Neuronal stem cell (in vitro differentiated cells): ENCODE measurements at regions not wholly inside any gene's neighbourhood (a gene's known extent, or its start where the extent isn't known, plus 50 kb on each side); places are given as distances from the start of the nearest gene placed in this dataset.

Experiments used
- DNase-seq: peaks from one replicate; pipeline ENCODE4 v3.0.0-alpha.2; 2013; ENCODE audit warnings: low spot score
- H2AFZ ChIP-seq: one replicate; pipeline ENCODE4 v1.6.1; 2013; ENCODE audit warnings: mild to moderate bottlenecking, low read length, inconsistent platforms
- H2AK5ac ChIP-seq: 2 replicates; pipeline ENCODE4 v1.6.1; 2013; ENCODE audit warnings: low read depth, mild to moderate bottlenecking, inconsistent platforms, low read length, moderate library complexity, mixed read lengths
- H2BK120ac ChIP-seq: 2 replicates; pipeline ENCODE4 v1.6.1; 2013; ENCODE audit warnings: low read depth, mild to moderate bottlenecking, inconsistent platforms, low read length, moderate library complexity, mixed read lengths
- H2BK12ac ChIP-seq: one replicate; pipeline ENCODE4 v1.6.1; 2013; ENCODE audit warnings: low read length, inconsistent platforms
- H2BK15ac ChIP-seq: 2 replicates; pipeline ENCODE4 v1.6.1; 2013; ENCODE audit warnings: mild to moderate bottlenecking, low read length, inconsistent platforms, mixed read lengths
- H2BK5ac ChIP-seq: one replicate; pipeline ENCODE4 v1.6.1; 2013; ENCODE audit warnings: inconsistent platforms, mild to moderate bottlenecking, low read length, moderate library complexity
- H3K14ac ChIP-seq: one replicate; pipeline ENCODE4 v1.6.1; 2013; ENCODE audit warnings: low read length, inconsistent platforms
- H3K18ac ChIP-seq: 2 replicates; pipeline ENCODE4 v1.6.1; 2013; ENCODE audit warnings: low read length, inconsistent platforms
- H3K23ac ChIP-seq: 2 replicates; pipeline ENCODE4 v1.6.1; 2013; ENCODE audit warnings: low read depth, mild to moderate bottlenecking, mixed read lengths, low read length, inconsistent platforms; ENCODE audit not compliant: poor library complexity
- H3K27ac ChIP-seq: replicated peaks from 3 replicates; pipeline ENCODE4 v1.5.1; 2013; ENCODE audit warnings: low read length, inconsistent platforms
- H3K27me3 ChIP-seq, 3 experiments: 2 replicates each; pipeline ENCODE4 v1.6.1; 2013; ENCODE audit warnings: low read length in 3 of 3, mild to moderate bottlenecking in 2 of 3, inconsistent platforms in 1 of 3, low read depth in 1 of 3, mixed read lengths in 1 of 3, moderate library complexity in 1 of 3; ENCODE audit not compliant: control insufficient read depth in 3 of 3, insufficient read depth in 3 of 3
- H3K36me3 ChIP-seq, 2 donors: replicated peaks in 1 of 2; 2 replicates each; pipeline ENCODE4 v1.6.1; 2013; ENCODE audit warnings: low read length in 2 of 2; ENCODE audit not compliant: control insufficient read depth in 2 of 2, insufficient read depth in 2 of 2
- H3K4ac ChIP-seq: 2 replicates; pipeline ENCODE4 v1.6.1; 2013; ENCODE audit warnings: inconsistent platforms, mild to moderate bottlenecking, low read length, moderate library complexity
- H3K4me1 ChIP-seq, 2 donors: 1 replicate in 1 of 2; 2 replicates in 1 of 2; pipeline ENCODE4 v1.6.1; 2013; ENCODE audit warnings: low read length in 2 of 2, low read depth in 1 of 2; ENCODE audit not compliant: control insufficient read depth in 2 of 2, insufficient read depth in 1 of 2
- H3K4me2 ChIP-seq: one replicate; pipeline ENCODE4 v1.6.1; 2013; ENCODE audit warnings: mild to moderate bottlenecking, low read length, inconsistent platforms; ENCODE audit not compliant: insufficient read depth, poor library complexity, severe bottlenecking
- H3K4me3 ChIP-seq, 2 donors: 2 replicates each; pipeline ENCODE4 v1.5.1; 2013; ENCODE audit warnings: low read length in 2 of 2, mild to moderate bottlenecking in 2 of 2, inconsistent platforms in 1 of 2, moderate library complexity in 1 of 2
- H3K79me1 ChIP-seq: one replicate; pipeline ENCODE4 v1.6.1; 2013; ENCODE audit warnings: low read depth, mild to moderate bottlenecking, inconsistent platforms, low read length, moderate library complexity
- H3K9ac ChIP-seq: one replicate; pipeline ENCODE4 v1.6.1; 2013; ENCODE audit warnings: mild to moderate bottlenecking, low read depth, low read length, inconsistent platforms; ENCODE audit not compliant: poor library complexity
- H3K9me3 ChIP-seq, 2 donors: replicated peaks in 1 of 2; 2 replicates each; pipeline versions ENCODE3 to v1.6.1; 2013; ENCODE audit warnings: low read length in 2 of 2, mild to moderate bottlenecking in 2 of 2, inconsistent platforms in 1 of 2, low read depth in 1 of 2, mixed read lengths in 1 of 2, moderate library complexity in 1 of 2; ENCODE audit not compliant: control insufficient read depth in 2 of 2, insufficient read depth in 1 of 2
- H4K8ac ChIP-seq: one replicate; pipeline ENCODE4 v1.6.1; 2013; ENCODE audit warnings: low read depth, mild to moderate bottlenecking, inconsistent platforms, low read length, moderate library complexity
- H4K91ac ChIP-seq: one replicate; pipeline ENCODE4 v1.6.1; 2013; ENCODE audit warnings: low read length, low read depth, mild to moderate bottlenecking, inconsistent platforms; ENCODE audit not compliant: poor library complexity
- whole genome bisulfite sequencing, 2 donors: extraction: QIAGEN DNeasy Blood & Tissue Kit; methylation state at CpG; one replicate each; pipeline ENCODE4 v1.1.7; 2013; ENCODE audit warnings: missing lambda C conversion rate in 2 of 2, mixed read lengths in 1 of 2; ENCODE audit not compliant: insufficient read length in 2 of 2, insufficient replicate concordance in 1 of 2; ENCODE audit errors: extremely low coverage in 2 of 2; 5-methylcytosine and 5-hydroxymethylcytosine counted together

DNA sequence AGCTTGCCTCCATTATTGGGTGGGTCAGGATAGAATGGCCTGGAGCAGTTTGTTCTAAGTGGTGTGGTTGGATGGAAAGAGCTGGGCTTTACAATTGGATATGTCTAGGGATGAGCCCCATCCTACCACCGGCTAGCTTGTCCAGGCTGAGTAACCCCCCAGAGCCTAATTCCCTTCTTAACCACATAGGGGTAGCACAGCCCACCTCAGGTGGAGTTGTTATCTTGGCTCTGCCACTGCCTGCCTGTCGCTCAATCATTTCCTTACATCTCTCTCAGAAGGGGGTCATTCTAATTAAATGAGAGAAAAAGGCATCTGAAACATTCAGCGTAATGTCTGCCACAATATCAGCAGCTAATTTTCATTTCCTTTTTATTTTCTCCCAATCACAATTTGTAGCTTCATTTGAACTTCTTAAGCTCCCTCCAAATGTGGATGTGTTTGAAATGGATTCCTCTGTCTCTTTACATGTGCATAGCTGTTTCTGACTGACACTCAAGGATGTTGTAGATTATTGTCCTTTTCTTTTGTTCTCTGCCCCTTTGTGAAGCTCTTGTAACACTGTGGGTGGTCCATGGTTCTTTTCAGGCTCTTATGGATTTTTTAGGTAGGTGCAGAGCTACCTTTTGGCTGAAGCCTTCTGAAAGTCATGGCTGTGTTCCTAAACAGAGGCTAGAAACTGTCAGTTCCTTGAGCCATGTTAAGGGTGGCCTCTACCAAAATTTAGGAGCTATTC, 383.1 kb upstream of the KLF4 start:
- WGBS, 2 donors: no CpG with 5 or more reads among the region's 3 CpGs

DNA sequence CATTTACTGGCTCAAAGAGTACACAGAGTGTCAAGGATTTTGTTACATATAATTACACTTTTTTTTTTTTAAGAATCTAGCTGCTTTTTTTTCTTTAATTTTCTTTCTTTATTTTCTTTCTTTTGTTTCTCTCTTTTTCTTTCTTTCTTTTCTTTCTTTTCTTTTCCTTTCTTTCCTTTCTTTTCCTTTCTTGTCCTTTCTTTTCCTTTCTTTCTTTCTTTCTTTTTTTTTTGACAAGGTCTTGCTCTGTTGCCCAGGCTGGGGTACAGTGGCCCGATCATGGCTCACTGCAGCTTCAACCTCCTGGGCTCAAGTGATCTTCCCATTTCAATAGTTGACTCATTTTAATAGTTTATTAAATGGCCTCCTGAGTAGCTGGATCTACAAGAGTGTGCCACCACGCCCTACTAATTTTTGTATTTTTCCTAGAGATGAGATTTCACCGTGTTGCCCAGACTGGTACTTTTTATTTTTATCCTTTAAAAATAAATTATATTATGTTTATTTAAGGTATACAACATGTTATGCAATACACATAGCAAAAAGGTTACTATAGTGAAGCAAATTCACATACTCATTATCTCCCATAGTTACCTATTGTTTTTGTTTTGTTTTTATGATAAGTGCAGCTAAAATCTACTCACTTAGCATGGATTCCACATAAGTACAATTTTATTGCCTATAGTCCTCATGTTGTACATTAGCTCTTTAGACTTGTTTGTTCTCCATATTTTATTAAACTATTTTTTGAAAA, 381.5 kb upstream of the KLF4 start:
- Histone ChIP-seq H4K91ac (no peak overlapping the region), H3K18ac (no peak overlapping the region), H2BK12ac (no peak overlapping the region), H3K4me2 (no peak overlapping the region), H2BK15ac (no peak overlapping the region), H2AK5ac (no peak overlapping the region), H3K4ac (no peak overlapping the region), H3K9ac (no peak overlapping the region), H3K23ac (no peak overlapping the region), H3K9me3 (no peaks in the 10 kb centered on the region), H3K4me1 (peaks cover 0 to 3% of the 10 kb centered on the region in 2 donors), H2AFZ (no peak overlapping the region), H2BK5ac (no peak overlapping the region), H3K36me3 (no peaks in the 10 kb centered on the region), H3K79me1 (no peaks in the 10 kb centered on the region), H4K8ac (no peak overlapping the region), H3K4me3 (no peak overlapping the region), H2BK120ac (no peak overlapping the region), H3K27me3 (no peaks in the 10 kb centered on the region), H3K27ac (no peak overlapping the region), H3K14ac (no peak overlapping the region)
- DNase-seq: no peak
- no CpG with 5 or more reads among the region's 3 CpGs for WGBS, 2 donors

More for the DNA sequence above, 383.1 kb upstream of the KLF4 start:
- H3K4me3 ChIP-seq: no peak overlapping the region
- peak; percentile 11 for DNase-seq
- H2BK12ac ChIP-seq: no peak overlapping the region
- H3K79me1 ChIP-seq: no peaks in the 10 kb centered on the region
- H3K18ac ChIP-seq: no peak overlapping the region
- H4K8ac ChIP-seq: no peak overlapping the region
- no peaks in the 10 kb centered on the region for H3K27me3 ChIP-seq
- no peak overlapping the region for H2AFZ ChIP-seq
- H3K9me3 ChIP-seq: no peaks in the 10 kb centered on the region
- H2BK5ac ChIP-seq: no peak overlapping the region
- peaks cover 0 to 3% of the 10 kb centered on the region in 2 donors for H3K4me1 ChIP-seq
- no peak overlapping the region for H3K4ac ChIP-seq
- H3K14ac ChIP-seq: no peak overlapping the region
- H3K9ac ChIP-seq: no peak overlapping the region
- H2AK5ac ChIP-seq: no peak overlapping the region
- no peak overlapping the region for H4K91ac ChIP-seq
- no peak overlapping the region for H2BK120ac ChIP-seq
- H3K27ac ChIP-seq: no peak overlapping the region
- H2BK15ac ChIP-seq: no peak overlapping the region
- no peak overlapping the region for H3K23ac ChIP-seq
- H3K4me2 ChIP-seq: no peak overlapping the region
- no peaks in the 10 kb centered on the region for H3K36me3 ChIP-seq

DNA sequence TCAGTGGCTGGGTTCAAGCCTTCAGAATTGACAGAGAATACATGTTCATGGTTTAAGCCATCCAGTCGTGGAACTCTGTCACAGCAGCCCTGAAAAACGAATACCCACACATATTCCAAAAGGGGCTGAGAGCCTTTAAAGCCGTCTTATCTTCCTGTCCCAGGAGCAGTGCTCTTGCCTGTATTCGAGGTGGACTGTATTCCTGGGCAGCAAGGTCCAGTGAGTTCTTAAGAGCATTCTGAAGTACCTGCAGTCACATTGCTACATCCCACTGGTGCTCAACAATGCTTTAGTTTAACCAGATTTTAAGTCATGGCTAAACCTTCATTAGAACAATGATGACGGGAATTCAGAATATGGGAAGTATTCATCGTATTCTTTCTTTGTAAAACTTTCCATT, 380.7 kb upstream of the KLF4 start:
- no peak overlapping the region for H2BK12ac ChIP-seq
- no peak overlapping the region for H3K4ac ChIP-seq
- H3K9me3 ChIP-seq: no peaks in the 10 kb centered on the region
- no CpG with 5 or more reads among the region's 6 CpGs for WGBS, 2 donors
- no peak overlapping the region for H3K4me3 ChIP-seq
- no peak overlapping the region for H2BK5ac ChIP-seq
- DNase-seq: no peak
- no peaks in the 10 kb centered on the region for H3K79me1 ChIP-seq
- H2BK15ac ChIP-seq: no peak overlapping the region
- H3K4me1 ChIP-seq: peaks cover 0 to 3% of the 10 kb centered on the region in 2 donors
- no peak overlapping the region for H2BK120ac ChIP-seq
- no peak overlapping the region for H3K23ac ChIP-seq
- no peaks in the 10 kb centered on the region for H3K27me3 ChIP-seq
- no peak overlapping the region for H3K18ac ChIP-seq
- H3K4me2 ChIP-seq: no peak overlapping the region
- H2AK5ac ChIP-seq: no peak overlapping the region
- no peak overlapping the region for H4K8ac ChIP-seq
- no peak overlapping the region for H3K27ac ChIP-seq
- H4K91ac ChIP-seq: no peak overlapping the region
- H3K14ac ChIP-seq: no peak overlapping the region
- H3K9ac ChIP-seq: no peak overlapping the region
- no peak overlapping the region for H2AFZ ChIP-seq
- no peaks in the 10 kb centered on the region for H3K36me3 ChIP-seq

DNA sequence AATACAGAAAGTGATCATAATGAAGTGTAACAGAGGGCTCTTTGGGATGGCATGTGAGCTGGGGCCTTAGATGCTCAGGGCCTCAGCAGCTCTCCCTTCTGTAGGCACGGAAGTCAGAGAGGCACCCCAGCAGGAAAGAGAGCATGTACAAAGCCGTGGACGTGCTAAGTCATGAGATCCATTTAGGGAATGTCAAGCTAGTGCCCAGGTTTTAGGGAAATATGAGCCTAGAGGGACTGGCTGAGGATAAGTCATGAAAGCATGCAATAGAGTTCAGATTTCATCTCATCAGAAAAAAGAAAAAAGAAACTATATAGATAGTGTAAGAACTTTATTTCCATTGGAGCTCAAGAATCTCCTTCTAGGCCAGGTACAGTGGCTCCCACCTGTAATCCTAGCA, 379.5 kb upstream of the KLF4 start:
- H2BK5ac ChIP-seq: no peak overlapping the region
- no peaks in the 10 kb centered on the region for H3K79me1 ChIP-seq
- no peaks in the 10 kb centered on the region for H3K9me3 ChIP-seq
- H4K8ac ChIP-seq: no peak overlapping the region
- H2BK15ac ChIP-seq: no peak overlapping the region
- H3K4ac ChIP-seq: no peak overlapping the region
- H3K27me3 ChIP-seq: no peaks in the 10 kb centered on the region
- no peak overlapping the region for H3K23ac ChIP-seq
- no peaks in the 10 kb centered on the region for H3K36me3 ChIP-seq
- peaks cover 0 to 3% of the 10 kb centered on the region in 2 donors for H3K4me1 ChIP-seq
- H3K4me2 ChIP-seq: no peak overlapping the region
- no peak overlapping the region for H3K27ac ChIP-seq
- H2AFZ ChIP-seq: no peak overlapping the region
- no peak overlapping the region for H2BK12ac ChIP-seq
- no peak for DNase-seq
- H4K91ac ChIP-seq: no peak overlapping the region
- WGBS, 2 donors: no CpG with 5 or more reads among the region's 3 CpGs
- no peak overlapping the region for H3K18ac ChIP-seq
- no peak overlapping the region for H3K14ac ChIP-seq
- no peak overlapping the region for H3K4me3 ChIP-seq
- no peak overlapping the region for H2AK5ac ChIP-seq
- no peak overlapping the region for H2BK120ac ChIP-seq
- no peak overlapping the region for H3K9ac ChIP-seq
